Activated CD4-positive, alpha-beta T cell treated with anti-CD3 and anti-CD28 coated beads, Interleukin-2, amount 10 ng/mL, durations not matched to agents 24 days and 14 days (primary cell): ENCODE measurements at regions not wholly inside any gene's neighbourhood (a gene's known extent, or its start where the extent isn't known, plus 50 kb on each side); places are given as distances from the start of the nearest gene placed in this dataset.

Source experiments
- DNase-seq: peaks from one replicate; pipeline ENCODE4 v3.0.0; 2022
- H3K27ac Mint-ChIP-seq: one replicate; pipeline ENCODE4 v1.8.0; 2022; ENCODE audit warnings: mild to moderate bottlenecking, mixed read lengths
- H3K27me3 Mint-ChIP-seq: one replicate; pipeline ENCODE4 v1.8.0; 2022; ENCODE audit warnings: mixed read lengths
- H3K36me3 Mint-ChIP-seq: one replicate; pipeline ENCODE4 v1.8.0; 2022; ENCODE audit warnings: low read depth, mild to moderate bottlenecking, mixed read lengths
- H3K4me1 Mint-ChIP-seq: one replicate; pipeline ENCODE4 v1.8.0; 2021; ENCODE audit warnings: mixed read lengths
- H3K4me3 Mint-ChIP-seq: one replicate; pipeline ENCODE4 v1.8.0; 2022; ENCODE audit warnings: mild to moderate bottlenecking, moderate library complexity, mixed read lengths
- H3K9me3 Mint-ChIP-seq: one replicate; pipeline ENCODE4 v1.8.0; 2021; ENCODE audit warnings: mixed read lengths
- intact Hi-C: fragments of 100-400 bp; cut with micrococcal nuclease; formaldehyde crosslinking; loops from one replicate; pipeline ENCODE4 v1.15.1; 2023

GRCh38 chr2:217511850-217512249, 490.9 kb downstream of the TNS1 start:
- no peak for DNase-seq
- Mint-ChIP-seq H3K9me3 (no peaks in the 10 kb centered on the region), H3K36me3 (no peaks in the 10 kb centered on the region), H3K4me3 (no peak overlapping the region), H3K4me1 (peaks cover 5% of the 10 kb centered on the region), H3K27me3 (peaks cover 5% of the 10 kb centered on the region), H3K27ac (no peak overlapping the region)
- intact Hi-C loops = loop anchor here (2.0 to 5.0 kb wide), 3 partner anchors 200 to 813 kb away; no protein-coding TSS in a partner anchor

DNA sequence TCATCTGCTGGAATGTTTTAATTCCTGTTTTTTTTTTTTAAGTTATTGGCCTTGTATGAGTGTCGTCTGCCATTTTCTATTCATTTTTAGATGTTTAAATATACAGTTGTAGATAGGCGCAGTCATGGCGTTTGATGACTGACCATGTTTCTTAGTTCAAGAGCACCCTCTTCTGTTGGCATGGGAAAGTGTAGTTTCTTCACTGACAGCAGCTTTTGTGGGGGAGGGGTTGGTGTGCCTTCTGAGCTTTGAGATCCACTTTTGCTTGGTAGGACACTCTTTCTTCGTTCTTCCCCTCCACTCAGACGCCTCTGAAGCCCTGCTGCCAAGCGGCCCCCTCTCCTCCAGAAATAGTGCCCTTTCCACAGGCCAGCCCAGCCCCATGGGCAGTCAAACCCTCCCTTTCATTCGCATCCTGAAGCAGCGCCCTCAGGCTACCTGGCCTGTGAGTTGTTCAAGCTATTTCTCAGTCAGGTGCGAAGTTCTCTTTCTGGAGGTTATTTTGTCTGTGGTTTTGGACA, 492.0 kb downstream of the TNS1 start:
- intact Hi-C loops = loop anchor here (1.0 to 5.0 kb wide), 4 partner anchors 201 to 829 kb away; no protein-coding TSS in a partner anchor
- no peak overlapping the region for H3K27ac Mint-ChIP-seq
- no peak overlapping the region for H3K4me3 Mint-ChIP-seq
- peak; percentile 80 for DNase-seq
- H3K4me1 Mint-ChIP-seq = peaks cover 5% of the 10 kb centered on the region
- H3K27me3 Mint-ChIP-seq = peaks cover 7% of the 10 kb centered on the region
- H3K9me3 Mint-ChIP-seq = no peaks in the 10 kb centered on the region
- H3K36me3 Mint-ChIP-seq = no peaks in the 10 kb centered on the region

GRCh38 chr2:217505303-217505702, 497.5 kb downstream of the TNS1 start:
- Mint-ChIP-seq H3K4me1 (no peaks in the 10 kb centered on the region), H3K4me3 (no peak overlapping the region), H3K9me3 (no peaks in the 10 kb centered on the region), H3K27ac (no peak overlapping the region), H3K36me3 (no peaks in the 10 kb centered on the region), H3K27me3 (peaks cover 18% of the 10 kb centered on the region)
- DNase-seq = no peak
- intact Hi-C loops = no loop called here

DNA sequence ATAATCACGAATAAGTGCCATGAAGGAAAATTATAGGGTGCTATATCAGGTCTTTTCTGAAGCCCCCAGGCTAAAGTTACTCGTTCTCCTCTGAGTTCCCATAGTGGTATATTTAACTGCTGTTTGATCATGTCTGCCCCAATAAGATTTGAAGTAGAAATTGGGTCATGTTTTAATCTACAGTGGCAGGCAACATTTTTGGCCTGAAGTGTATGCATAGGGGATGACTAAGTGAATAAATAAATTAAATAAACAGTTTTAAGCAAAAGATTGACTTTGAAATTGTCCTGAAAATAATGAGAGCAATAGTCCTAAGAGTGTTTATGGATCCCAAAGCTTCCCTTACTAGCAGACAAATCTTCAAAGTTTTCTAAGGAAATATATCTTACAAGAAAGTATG, 500.9 kb downstream of the TNS1 start:
- Mint-ChIP-seq H3K27me3 (peaks cover 13% of the 10 kb centered on the region), H3K4me1 (no peaks in the 10 kb centered on the region), H3K27ac (no peak overlapping the region), H3K4me3 (no peak overlapping the region), H3K36me3 (no peaks in the 10 kb centered on the region), H3K9me3 (no peaks in the 10 kb centered on the region)
- intact Hi-C loops = no loop called here
- no peak for DNase-seq

DNA sequence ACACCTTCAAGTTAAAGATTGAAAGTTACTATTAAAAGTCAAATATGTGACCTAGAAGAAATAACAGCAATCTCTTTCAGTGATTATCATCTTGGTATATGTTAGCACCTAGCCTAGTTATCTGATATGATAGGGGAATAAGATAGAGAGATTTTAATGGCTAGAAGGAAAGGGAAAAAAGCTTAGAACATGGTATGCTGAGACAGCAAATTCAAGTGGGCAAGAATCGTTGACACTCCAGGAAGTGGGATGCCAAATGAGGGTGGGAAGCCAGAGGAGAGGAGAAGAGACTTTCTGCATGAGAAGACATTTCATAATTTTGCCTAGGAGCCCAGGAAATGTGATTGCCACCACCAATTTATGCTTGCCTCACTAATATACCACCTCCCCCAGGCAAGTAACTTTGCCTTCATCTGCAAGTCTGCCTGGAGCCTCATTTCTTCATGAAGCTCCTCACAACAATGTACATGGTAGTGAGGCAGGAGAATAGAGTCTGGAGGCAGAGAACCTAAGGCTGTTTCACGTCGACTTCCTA, 504.9 kb downstream of the TNS1 start:
- intact Hi-C loops = no loop called here
- peaks cover 4% of the 10 kb centered on the region for H3K9me3 Mint-ChIP-seq
- no peaks in the 10 kb centered on the region for H3K4me1 Mint-ChIP-seq
- H3K36me3 Mint-ChIP-seq = no peaks in the 10 kb centered on the region
- H3K27ac Mint-ChIP-seq = no peak overlapping the region
- H3K27me3 Mint-ChIP-seq = peaks cover 9% of the 10 kb centered on the region
- DNase-seq = no peak
- no peak overlapping the region for H3K4me3 Mint-ChIP-seq

DNA sequence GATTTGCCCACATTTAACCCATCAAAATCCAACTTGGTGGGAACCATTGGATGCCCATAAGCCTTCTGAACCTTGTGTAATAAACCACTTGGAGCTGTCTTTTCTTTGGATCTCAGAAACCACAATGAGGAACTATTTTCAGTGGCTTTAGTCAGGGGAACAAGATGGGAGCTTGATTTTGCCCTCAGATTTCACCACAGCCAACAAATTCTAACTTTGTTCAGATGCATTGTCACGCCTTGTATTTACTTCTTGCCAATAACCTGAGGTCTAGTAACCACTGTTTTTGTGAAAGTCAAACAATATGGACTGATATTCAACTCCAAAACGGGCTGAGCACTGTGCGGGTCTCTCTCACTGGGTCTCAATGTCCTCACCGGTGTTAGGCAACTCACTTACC, 508.2 kb downstream of the TNS1 start:
- Mint-ChIP-seq H3K4me1 (no peaks in the 10 kb centered on the region), H3K4me3 (no peak overlapping the region), H3K9me3 (peaks cover 4% of the 10 kb centered on the region), H3K27me3 (peaks cover 11% of the 10 kb centered on the region), H3K36me3 (no peaks in the 10 kb centered on the region), H3K27ac (no peak overlapping the region)
- intact Hi-C loops = no loop called here
- DNase-seq = no peak

DNA sequence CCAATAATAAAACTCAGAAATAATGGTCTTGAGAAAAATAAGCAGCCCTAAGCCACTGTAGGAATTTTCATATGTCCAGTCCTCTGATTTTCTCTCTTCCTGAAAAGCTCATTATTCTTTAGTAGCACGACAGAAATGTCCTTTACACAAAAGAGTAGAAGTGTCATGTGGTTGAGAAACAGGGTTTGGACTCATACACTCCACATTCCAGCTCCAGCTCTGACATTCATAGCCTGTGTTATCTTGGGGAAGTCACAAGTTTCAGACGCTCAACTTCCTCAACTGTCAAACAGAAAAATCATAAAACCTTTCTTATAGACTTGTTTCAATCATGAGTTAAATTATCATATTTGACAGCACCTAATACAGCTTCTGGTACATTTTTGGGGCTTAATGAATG, 511.5 kb downstream of the TNS1 start:
- no peak overlapping the region for H3K4me3 Mint-ChIP-seq
- peaks cover 4% of the 10 kb centered on the region for H3K9me3 Mint-ChIP-seq
- H3K36me3 Mint-ChIP-seq = no peaks in the 10 kb centered on the region
- H3K4me1 Mint-ChIP-seq = no peaks in the 10 kb centered on the region
- DNase-seq = no peak
- H3K27ac Mint-ChIP-seq = no peak overlapping the region
- H3K27me3 Mint-ChIP-seq = peaks cover 15% of the 10 kb centered on the region
- intact Hi-C loops = no loop called here

DNA sequence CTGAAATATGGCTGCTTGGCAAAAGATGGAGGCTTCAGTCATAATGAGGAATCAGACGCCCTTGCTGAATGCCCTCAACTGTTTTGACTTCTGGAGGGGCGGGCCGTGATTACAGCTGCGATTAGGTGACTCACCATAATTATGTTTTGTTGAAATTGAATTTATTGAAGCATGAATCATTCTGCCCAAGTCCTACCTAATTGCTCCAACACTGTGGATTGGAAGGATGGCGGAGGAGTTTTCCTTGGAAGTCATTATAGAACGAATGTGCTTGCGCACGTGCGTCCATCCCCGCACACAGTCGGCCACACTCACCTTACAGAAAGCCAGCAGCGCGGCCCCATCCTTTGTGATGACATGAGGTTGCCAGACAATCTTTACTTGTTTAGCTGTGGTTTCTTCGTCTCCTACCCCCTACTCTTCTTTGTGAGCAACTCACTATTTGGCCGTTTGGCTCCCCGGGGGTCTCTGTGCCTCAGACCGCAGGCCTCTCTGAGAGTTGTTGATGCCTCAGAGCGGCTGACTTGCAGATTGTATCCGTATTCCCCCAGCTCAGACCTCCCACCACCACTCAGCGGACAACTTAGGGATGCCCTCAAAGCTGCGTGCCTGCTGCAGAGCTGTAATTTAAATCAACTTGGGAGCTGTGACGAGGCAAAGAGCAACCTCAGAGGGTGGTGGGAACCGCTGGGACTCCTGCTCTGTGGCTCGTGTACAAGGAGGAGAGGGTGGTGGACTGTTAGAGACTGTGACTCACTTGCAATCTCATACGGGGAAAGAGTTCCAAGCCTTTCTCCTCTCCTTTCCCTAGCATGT, 513.4 kb downstream of the TNS1 start:
- intact Hi-C loops = no loop called here
- peaks cover 4% of the 10 kb centered on the region for H3K9me3 Mint-ChIP-seq

DNA sequence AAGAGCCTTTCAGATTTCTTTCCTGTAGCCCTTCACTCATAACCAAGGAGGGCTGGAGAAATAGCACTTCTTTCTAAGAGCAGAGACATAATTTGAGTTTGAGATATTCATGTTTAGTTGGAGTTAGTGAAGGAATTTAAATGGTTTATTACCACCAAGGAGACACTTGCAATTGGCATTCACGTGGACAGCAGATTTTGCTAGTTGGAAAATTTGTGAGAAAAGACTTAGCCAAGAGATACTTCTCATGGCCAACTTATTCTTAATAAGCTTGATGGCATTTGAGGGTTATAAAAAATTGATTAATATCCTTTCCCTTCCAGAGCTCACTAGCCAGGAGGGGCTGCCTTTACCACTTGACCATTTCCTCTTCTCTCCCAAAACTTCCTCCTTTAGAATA, 518.7 kb downstream of the TNS1 start:
- no peak overlapping the region for H3K4me3 Mint-ChIP-seq
- H3K27ac Mint-ChIP-seq = no peak overlapping the region

More for the DNA sequence above, 513.4 kb downstream of the TNS1 start:
- Mint-ChIP-seq H3K27me3 (peaks cover 15% of the 10 kb centered on the region), H3K4me3 (no peak overlapping the region), H3K36me3 (no peaks in the 10 kb centered on the region), H3K4me1 (no peaks in the 10 kb centered on the region), H3K27ac (no peak overlapping the region)
- DNase-seq = no peak

DNA sequence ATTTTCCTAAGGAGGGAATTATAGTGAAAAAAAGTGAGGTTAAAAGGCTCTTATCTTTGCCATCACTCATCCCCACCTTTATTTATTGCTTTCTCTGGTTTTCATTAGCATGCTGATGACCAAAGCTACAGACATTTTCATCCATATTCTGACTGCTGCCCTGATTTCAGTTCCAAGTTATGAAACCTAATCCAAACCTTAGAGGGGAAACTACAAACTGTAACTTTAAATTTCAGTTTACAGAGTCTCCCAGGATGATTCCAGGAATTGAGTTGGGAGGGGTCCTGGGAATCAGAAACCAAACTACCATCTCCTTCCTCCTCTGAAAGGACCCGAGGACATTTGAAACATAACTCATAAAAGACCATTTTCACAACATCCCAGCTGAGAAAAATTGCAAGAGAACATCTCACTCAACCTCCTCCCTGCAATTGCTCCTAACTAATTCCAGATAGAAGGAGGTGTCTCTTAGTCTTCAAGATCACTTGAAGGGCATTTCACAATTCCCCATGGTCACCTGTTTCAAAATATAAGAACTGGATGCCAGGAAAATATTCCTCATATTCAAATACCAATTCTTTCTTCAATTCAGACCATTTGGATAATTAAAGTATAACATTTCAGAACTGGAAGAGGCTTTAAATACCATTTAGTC, 520.6 kb downstream of the TNS1 start:
- H3K4me3 Mint-ChIP-seq = no peak overlapping the region
- no peak for DNase-seq
- H3K27me3 Mint-ChIP-seq = peaks cover 2% of the 10 kb centered on the region
- no peaks in the 10 kb centered on the region for H3K36me3 Mint-ChIP-seq
- H3K27ac Mint-ChIP-seq = no peak overlapping the region
- intact Hi-C loops = no loop called here
- H3K9me3 Mint-ChIP-seq = no peaks in the 10 kb centered on the region
- H3K4me1 Mint-ChIP-seq = no peaks in the 10 kb centered on the region

More for the DNA sequence above, 518.7 kb downstream of the TNS1 start:
- intact Hi-C loops = no loop called here
- DNase-seq = no peak
- Mint-ChIP-seq H3K27me3 (peaks cover 5% of the 10 kb centered on the region), H3K9me3 (no peaks in the 10 kb centered on the region), H3K4me1 (no peaks in the 10 kb centered on the region), H3K36me3 (no peaks in the 10 kb centered on the region)

GRCh38 chr2:217481577-217481976, 521.2 kb downstream of the TNS1 start:
- Mint-ChIP-seq H3K27me3 (peaks cover 2% of the 10 kb centered on the region), H3K27ac (no peak overlapping the region), H3K36me3 (no peaks in the 10 kb centered on the region), H3K9me3 (no peaks in the 10 kb centered on the region), H3K4me3 (no peak overlapping the region), H3K4me1 (no peaks in the 10 kb centered on the region)
- intact Hi-C loops = no loop called here
- DNase-seq = no peak

DNA sequence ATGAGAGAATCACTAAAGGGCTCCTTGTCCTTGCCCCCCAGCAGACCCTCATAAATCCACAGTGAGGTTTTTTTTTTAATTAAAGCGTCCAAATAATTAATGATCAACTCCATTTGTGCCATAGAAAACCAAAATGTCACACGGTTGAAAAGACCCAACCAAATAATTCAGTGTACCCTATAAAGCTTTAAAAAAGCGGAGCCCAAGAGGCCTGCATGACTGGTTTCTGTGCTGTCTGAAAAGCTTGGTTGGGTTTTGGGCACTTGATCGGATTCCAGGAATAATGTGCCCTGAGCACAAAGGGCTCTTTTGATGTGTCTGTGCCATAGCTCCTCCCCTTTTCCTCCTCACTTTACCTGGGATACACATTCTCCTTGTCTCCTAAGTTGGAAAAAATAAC, 523.2 kb downstream of the TNS1 start:
- no peak overlapping the region for H3K27ac Mint-ChIP-seq
- no peak for DNase-seq
- H3K27me3 Mint-ChIP-seq = peaks cover 2% of the 10 kb centered on the region
- H3K9me3 Mint-ChIP-seq = no peaks in the 10 kb centered on the region
- H3K36me3 Mint-ChIP-seq = no peaks in the 10 kb centered on the region
- intact Hi-C loops = no loop called here
- no peak overlapping the region for H3K4me3 Mint-ChIP-seq
- no peaks in the 10 kb centered on the region for H3K4me1 Mint-ChIP-seq

- peaks cover 2% of the 10 kb centered on the region for H3K27me3 Mint-ChIP-seq
- no peak for DNase-seq
- no peak overlapping the region for H3K27ac Mint-ChIP-seq
- H3K36me3 Mint-ChIP-seq = no peaks in the 10 kb centered on the region
- intact Hi-C loops = no loop called here
- no peaks in the 10 kb centered on the region for H3K4me1 Mint-ChIP-seq
- H3K4me3 Mint-ChIP-seq = no peak overlapping the region
- H3K9me3 Mint-ChIP-seq = no peaks in the 10 kb centered on the region
These were observed 523.9 kb downstream of the TNS1 start for GRCh38 chr2:217478831-217479455.

GRCh38 chr2:217477583-217477982, 525.2 kb downstream of the TNS1 start:
- H3K27ac Mint-ChIP-seq = no peak overlapping the region
- intact Hi-C loops = no loop called here
- no peaks in the 10 kb centered on the region for H3K36me3 Mint-ChIP-seq
- no peak for DNase-seq
- no peaks in the 10 kb centered on the region for H3K27me3 Mint-ChIP-seq
- no peaks in the 10 kb centered on the region for H3K4me1 Mint-ChIP-seq
- no peaks in the 10 kb centered on the region for H3K9me3 Mint-ChIP-seq
- H3K4me3 Mint-ChIP-seq = no peak overlapping the region
